ENCODE measurements at regions not wholly inside any gene's neighbourhood (a gene's known extent, or its start where the extent isn't known, plus 50 kb on each side); places are given as distances from the start of the nearest gene placed in this dataset.
"Not testable (repeated sequence)": the region's sequence is repeated elsewhere in the genome, so short reads cannot be mapped to it uniquely, and the experiment has no call there.

DNA sequence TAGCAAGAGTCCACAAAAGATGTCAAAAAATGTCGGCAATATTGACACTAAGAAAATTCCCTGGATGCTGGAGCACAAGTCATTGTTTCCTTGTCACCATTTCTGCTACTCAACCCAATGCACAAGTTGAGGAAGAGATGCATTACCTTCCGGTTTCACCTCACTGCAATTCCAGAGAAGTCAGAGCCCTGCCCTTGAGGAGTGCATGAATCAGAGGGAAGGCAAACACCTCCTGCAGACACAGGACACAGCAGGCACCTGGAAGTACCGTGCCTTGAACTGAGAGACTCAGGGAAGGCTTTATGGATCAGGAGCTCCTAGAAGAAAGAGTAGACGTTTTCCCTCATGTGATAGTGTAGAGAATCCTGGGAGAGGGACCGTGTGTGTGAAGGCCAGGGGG, 62.7 kb upstream of the ARL4C start:
- TF ChIP-seq POLR2A (IDR thresholded peaks at IDR 0.05) (no peak), POLR2AphosphoS5 (IDR thresholded peaks at IDR 0.05) (no peak)
- TF ChIP-seq, protein P1, sequence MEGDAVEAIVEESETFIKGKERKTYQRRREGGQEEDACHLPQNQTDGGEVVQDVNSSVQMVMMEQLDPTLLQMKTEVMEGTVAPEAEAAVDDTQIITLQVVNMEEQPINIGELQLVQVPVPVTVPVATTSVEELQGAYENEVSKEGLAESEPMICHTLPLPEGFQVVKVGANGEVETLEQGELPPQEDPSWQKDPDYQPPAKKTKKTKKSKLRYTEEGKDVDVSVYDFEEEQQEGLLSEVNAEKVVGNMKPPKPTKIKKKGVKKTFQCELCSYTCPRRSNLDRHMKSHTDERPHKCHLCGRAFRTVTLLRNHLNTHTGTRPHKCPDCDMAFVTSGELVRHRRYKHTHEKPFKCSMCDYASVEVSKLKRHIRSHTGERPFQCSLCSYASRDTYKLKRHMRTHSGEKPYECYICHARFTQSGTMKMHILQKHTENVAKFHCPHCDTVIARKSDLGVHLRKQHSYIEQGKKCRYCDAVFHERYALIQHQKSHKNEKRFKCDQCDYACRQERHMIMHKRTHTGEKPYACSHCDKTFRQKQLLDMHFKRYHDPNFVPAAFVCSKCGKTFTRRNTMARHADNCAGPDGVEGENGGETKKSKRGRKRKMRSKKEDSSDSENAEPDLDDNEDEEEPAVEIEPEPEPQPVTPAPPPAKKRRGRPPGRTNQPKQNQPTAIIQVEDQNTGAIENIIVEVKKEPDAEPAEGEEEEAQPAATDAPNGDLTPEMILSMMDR (IDR thresholded peaks at IDR 0.05), result no peak
- Histone ChIP-seq H3K27ac (no peak overlapping the region), H3K4me1 (replicated peaks) (no peaks in the 10 kb centered on the region), H3K4me3 (no peak overlapping the region), H3K27me3 (replicated peaks; ENCODE audit: insufficient read depth) (no peaks in the 10 kb centered on the region), H3K36me3 (no peaks in the 10 kb centered on the region), H3K9me3 (no peaks in the 10 kb centered on the region)
- no peak for DNase-seq (ENCODE audit: low spot score)
- 93% methylated on average over 5 of the region's 5 CpGs for WGBS
- intact Hi-C loops (cut with DNase I), result no loop called here

DNA sequence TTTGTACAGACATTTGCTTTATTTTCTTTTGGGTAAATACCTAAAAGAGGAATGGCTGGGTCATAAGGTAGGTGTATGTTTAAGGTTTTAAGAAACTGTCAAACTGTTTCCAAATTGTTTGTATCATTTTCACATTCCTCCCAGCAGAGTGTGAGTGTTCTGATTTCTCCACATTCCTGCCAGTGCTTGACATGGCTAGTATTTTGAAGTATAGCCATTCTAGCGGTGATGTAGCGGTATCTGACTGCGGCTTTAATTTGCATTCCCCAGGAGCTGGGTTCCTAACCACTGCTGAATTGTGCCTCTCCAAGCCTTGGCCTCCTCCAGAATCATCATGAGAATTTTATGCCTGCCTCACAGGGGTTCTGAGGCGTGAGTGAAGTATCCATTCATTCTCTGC, 61.8 kb upstream of the ARL4C start:
- Histone ChIP-seq H3K4me1 (replicated peaks) (no peaks in the 10 kb centered on the region), H3K9me3 (no peaks in the 10 kb centered on the region), H3K27me3 (replicated peaks; ENCODE audit: insufficient read depth) (no peaks in the 10 kb centered on the region), H3K4me3 (no peak overlapping the region), H3K27ac (no peak overlapping the region), H3K36me3 (no peaks in the 10 kb centered on the region)
- DNase-seq (ENCODE audit: low spot score), result no peak
- TF ChIP-seq, protein P1 (IDR thresholded peaks at IDR 0.05), result no peak
- TF ChIP-seq POLR2A (IDR thresholded peaks at IDR 0.05), result no peak
- no peak for TF ChIP-seq POLR2AphosphoS5 (IDR thresholded peaks at IDR 0.05)
- WGBS, result 93% methylated on average over 4 of the region's 4 CpGs
- intact Hi-C loops (cut with DNase I), result no loop called here

DNA sequence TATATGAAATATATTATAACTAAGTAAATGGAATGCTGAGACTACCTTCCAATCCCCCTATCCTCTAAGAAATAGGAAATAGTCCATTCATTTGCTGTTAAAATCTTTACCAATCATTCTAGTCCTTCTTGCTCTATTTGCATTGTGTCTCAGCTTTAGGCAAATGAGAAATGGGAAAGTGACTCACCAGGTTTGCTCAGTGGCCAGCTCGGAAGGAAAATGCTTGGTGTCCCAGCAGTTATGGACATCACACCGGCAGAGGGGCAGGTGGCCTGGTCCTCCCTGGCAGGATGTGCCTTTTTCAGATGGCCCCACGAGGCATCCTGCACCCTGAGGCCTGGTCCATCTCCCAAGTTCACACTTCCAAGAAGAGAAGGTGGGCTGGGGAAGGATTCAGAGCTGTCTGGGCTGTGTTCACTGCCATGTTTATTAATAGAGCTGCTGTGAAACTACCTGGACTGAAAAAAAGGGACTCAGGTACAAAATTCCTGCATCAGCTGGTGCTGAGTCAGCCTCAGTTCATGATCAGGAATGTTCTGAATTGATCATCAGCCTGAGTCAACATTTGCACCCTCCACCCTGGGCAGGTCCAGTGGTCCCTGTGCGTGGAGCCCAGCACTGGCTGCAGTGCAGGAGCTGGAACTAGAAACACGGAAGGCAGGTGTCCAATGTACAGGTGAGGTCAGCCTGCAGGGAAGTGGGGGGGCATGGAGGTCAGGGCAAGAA, 60.1 kb upstream of the ARL4C start:
- intact Hi-C loops (cut with DNase I), result no loop called here
- no peaks in the 10 kb centered on the region for H3K4me1 ChIP-seq (replicated peaks)
- no peaks in the 10 kb centered on the region for H3K27me3 ChIP-seq (replicated peaks; ENCODE audit: insufficient read depth)
- no peak overlapping the region for H3K4me3 ChIP-seq
- peak; percentile 15 for DNase-seq (ENCODE audit: low spot score)
- no peaks in the 10 kb centered on the region for H3K36me3 ChIP-seq
- peak; percentile 21 for TF ChIP-seq POLR2AphosphoS5 (IDR thresholded peaks at IDR 0.05)
- TF ChIP-seq, protein P1 (IDR thresholded peaks at IDR 0.05), result no peak
- WGBS, result 82% methylated on average over 5 of the region's 5 CpGs
- H3K9me3 ChIP-seq, result no peaks in the 10 kb centered on the region
- no peak overlapping the region for H3K27ac ChIP-seq

DNA sequence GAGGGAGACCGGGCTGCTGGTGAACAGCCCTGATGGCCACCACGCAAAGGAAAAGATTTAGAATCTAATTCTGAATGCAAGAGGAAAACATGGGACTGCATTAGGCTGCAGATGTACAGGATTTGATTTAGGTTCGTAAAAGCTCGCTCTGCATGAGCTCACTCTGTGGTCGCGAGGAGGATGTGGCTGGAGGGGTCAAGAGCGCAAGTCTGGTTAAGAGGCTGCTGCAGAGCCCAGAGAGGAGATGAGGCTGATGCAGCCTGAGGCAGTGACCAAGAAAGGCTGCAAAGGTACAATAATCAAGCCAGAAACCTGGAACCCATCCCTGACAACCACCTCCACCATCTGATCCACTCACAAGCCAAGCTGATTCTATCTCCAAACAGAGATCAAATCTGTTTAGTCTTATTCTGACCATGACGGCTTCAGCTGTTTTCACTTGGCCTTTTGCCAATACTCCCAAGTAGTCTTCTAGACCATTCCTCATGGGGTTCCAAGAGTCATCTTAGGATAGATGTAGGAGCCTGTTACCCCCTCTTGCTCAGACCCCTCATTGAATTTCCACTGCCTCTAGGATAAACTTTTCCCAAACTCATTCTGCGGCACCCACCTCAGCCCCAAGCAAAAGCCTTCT, 58.9 kb upstream of the ARL4C start:
- no peak overlapping the region for H3K27ac ChIP-seq
- H3K9me3 ChIP-seq, result no peaks in the 10 kb centered on the region
- no peak for DNase-seq (ENCODE audit: low spot score)
- H3K36me3 ChIP-seq, result no peaks in the 10 kb centered on the region
- no peak overlapping the region for H3K4me3 ChIP-seq
- WGBS, result 83% methylated on average over 9 of the region's 9 CpGs
- intact Hi-C loops (cut with DNase I), result no loop called here
- H3K4me1 ChIP-seq (replicated peaks), result no peaks in the 10 kb centered on the region
- TF ChIP-seq POLR2A (IDR thresholded peaks at IDR 0.05) (no peak), POLR2AphosphoS5 (IDR thresholded peaks at IDR 0.05) (no peak)
- TF ChIP-seq, protein P1 (IDR thresholded peaks at IDR 0.05), result no peak
- H3K27me3 ChIP-seq (replicated peaks; ENCODE audit: insufficient read depth), result no peaks in the 10 kb centered on the region

DNA sequence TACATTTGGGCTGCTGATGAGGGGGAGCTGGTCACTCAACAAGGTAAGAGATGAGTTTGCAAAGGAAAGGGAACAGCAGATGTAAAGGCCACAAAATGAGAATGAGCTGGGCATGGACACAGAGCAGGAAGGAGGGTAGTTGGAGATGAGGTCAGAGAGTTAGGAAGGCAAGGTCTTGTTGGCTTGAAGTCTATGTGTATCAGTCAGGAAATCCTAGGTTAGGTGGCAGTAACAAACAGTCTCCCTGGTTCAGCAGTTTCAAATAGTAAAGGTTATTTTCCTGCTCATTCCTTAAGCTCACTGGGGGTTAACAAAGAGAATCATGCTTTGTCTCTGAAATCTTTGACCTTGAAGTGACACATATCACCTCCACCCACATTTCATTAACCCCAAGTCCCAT, 58.3 kb upstream of the ARL4C start:
- H3K27me3 ChIP-seq (replicated peaks; ENCODE audit: insufficient read depth), result no peaks in the 10 kb centered on the region
- intact Hi-C loops (cut with DNase I), result no loop called here
- H3K9me3 ChIP-seq, result no peaks in the 10 kb centered on the region
- H3K36me3 ChIP-seq, result no peaks in the 10 kb centered on the region
- DNase-seq (ENCODE audit: low spot score), result no peak
- TF ChIP-seq, protein P1 (IDR thresholded peaks at IDR 0.05), result no peak
- no peak for TF ChIP-seq POLR2AphosphoS5 (IDR thresholded peaks at IDR 0.05)
- no peak for TF ChIP-seq POLR2A (IDR thresholded peaks at IDR 0.05)
- no peaks in the 10 kb centered on the region for H3K4me1 ChIP-seq (replicated peaks)
- H3K4me3 ChIP-seq, result no peak overlapping the region
- no peak overlapping the region for H3K27ac ChIP-seq

DNA sequence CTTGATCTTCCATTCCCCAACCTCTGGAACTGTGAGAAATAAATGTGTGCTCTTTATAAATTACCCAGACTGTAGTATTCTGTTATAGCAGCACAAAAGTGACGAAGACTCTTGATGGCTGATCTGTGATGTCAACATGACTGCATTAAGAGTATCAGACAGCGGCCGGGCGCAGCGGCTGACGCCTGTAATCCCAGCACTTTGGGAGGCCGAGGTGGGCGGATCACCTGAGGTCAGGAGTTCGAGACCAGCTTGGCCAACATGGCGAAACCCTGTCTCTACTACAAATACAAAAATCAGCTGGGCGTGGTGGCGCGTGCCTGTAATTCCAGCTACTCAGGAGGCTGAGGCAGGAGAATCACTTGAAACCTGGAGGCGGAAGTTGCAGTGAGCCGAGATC, 56.3 kb upstream of the ARL4C start:
- intact Hi-C loops (cut with DNase I); H3K27me3 ChIP-seq (replicated peaks; ENCODE audit: insufficient read depth); H3K4me3 ChIP-seq; H3K36me3 ChIP-seq; H3K27ac ChIP-seq; DNase-seq (ENCODE audit: low spot score); H3K4me1 ChIP-seq (replicated peaks); H3K9me3 ChIP-seq: not testable (repeated sequence)
- 97% methylated on average over 15 of the region's 15 CpGs for WGBS
